ENCODE measurements at regions not wholly inside any gene's neighbourhood (a gene's known extent, or its start where the extent isn't known, plus 50 kb on each side); places are given as distances from the start of the nearest gene placed in this dataset.

DNA sequence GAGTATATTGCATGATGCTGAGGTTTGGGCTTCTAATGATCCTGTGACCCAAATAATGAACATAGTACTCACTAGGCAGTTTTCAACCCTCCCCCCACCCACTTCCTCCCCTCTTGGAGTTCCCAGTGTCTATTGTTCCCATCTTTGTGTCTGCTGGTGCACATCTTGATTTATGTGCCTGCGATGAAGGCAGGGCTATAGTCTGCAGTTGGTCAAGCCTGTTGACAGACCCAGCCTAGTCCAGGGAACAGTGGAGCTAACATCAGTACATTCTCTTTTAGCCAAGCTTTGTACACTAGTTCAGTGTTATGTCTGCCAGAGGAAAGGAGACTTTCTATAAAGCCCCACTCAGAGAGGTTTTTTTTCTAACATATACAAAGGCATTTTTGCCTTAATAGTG lies 287.6 kb downstream of the CPS1 start:
- TF ChIP-seq CTCF (IDR thresholded peaks at IDR 0.05): no peak
- DNase-seq: no peak
- Mint-ChIP-seq H3K36me3 (no peaks in the 10 kb centered on the region), H3K4me3 (no peak overlapping the region), H3K9me3 (peaks cover 0 to 3% (median 0%) of the 10 kb centered on the region in 7 donors), H3K27me3 (ENCODE audit: low read depth in 3 of 3) (no peaks in the 10 kb centered on the region), H3K27ac (no peak overlapping the region), H3K4me1 (no peaks in the 10 kb centered on the region)
- Histone ChIP-seq H3K9me3 (replicated peaks in 1 of 2; ENCODE audit: control insufficient read depth in 1 of 2, insufficient read depth in 1 of 2, low read length in 2 of 2) (no peaks in the 10 kb centered on the region), H3K4me1 (ENCODE audit: control insufficient read depth in 1 of 2, insufficient read depth in 2 of 2, low read length in 2 of 2) (no peaks in the 10 kb centered on the region), H4K20me1 (ENCODE audit: insufficient read depth, low read length) (no peaks in the 10 kb centered on the region), H3K27ac (ENCODE audit: low read depth in 1 of 2, low read length in 2 of 2) (no peak overlapping the region), H3K4me2 (replicated peaks; ENCODE audit: extremely low read depth, low read length, poor library complexity, severe bottlenecking) (no peak overlapping the region), H3K4me3 (replicated peaks in 1 of 3; ENCODE audit: low read depth in 2 of 3, low read length in 3 of 3) (no peak overlapping the region), H2AFZ (ENCODE audit: insufficient read depth, low read depth, low read length, poor library complexity, severe bottlenecking) (no peak overlapping the region), H3K27me3 (ENCODE audit: control insufficient read depth in 2 of 2, insufficient read depth in 2 of 2, low read length in 2 of 2) (no peaks in the 10 kb centered on the region), H3K9ac (ENCODE audit: insufficient read depth, low read length, poor library complexity, severe bottlenecking) (no peak overlapping the region), H3K79me2 (ENCODE audit: insufficient read depth, low read length) (no peaks in the 10 kb centered on the region), H3K36me3 (replicated peaks in 1 of 2; ENCODE audit: control insufficient read depth in 1 of 2, insufficient read depth in 2 of 2, low read length in 2 of 2) (no peaks in the 10 kb centered on the region)
- WGBS (ENCODE audit: insufficient coverage): 83% methylated on average over 1 of the region's 1 CpG
- intact Hi-C loops (cut with micrococcal nuclease): no loop called here

DNA sequence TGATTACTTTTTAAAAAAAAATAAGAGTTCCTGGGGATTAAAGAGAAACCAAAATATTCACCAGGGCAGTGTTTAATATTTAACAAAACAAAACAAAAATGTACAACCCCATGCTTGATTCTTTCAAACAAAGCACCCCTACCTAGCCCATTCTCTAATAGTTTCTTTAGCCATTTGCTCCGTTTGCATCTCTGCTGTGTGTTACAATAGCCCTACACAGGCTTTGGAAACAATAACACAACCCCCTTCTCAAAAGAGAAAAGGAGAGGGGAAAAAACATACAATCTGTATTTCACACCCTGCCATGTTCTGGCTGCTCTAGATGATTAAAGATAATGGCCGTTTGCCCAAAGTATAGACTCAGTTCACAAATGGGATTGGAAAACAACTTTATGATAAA lies 302.9 kb downstream of the CPS1 start:
- WGBS (ENCODE audit: insufficient coverage): no CpG with 5 or more reads among the region's 2 CpGs
- Mint-ChIP-seq H3K36me3 (no peaks in the 10 kb centered on the region), H3K4me1 (no peaks in the 10 kb centered on the region), H3K9me3 (peaks cover 0 to 4% (median 2%) of the 10 kb centered on the region in 7 donors), H3K27me3 (ENCODE audit: low read depth in 3 of 3) (no peaks in the 10 kb centered on the region), H3K4me3 (no peak overlapping the region), H3K27ac (no peak overlapping the region)
- no peak overlapping the region for H3K9ac ChIP-seq (ENCODE audit: insufficient read depth, low read length, poor library complexity, severe bottlenecking)
- no peaks in the 10 kb centered on the region for H3K4me1 ChIP-seq (ENCODE audit: control insufficient read depth in 1 of 2, insufficient read depth in 2 of 2, low read length in 2 of 2)
- H3K4me3 ChIP-seq (replicated peaks in 1 of 3; ENCODE audit: low read depth in 2 of 3, low read length in 3 of 3): no peak overlapping the region
- no peaks in the 10 kb centered on the region for H3K9me3 ChIP-seq (replicated peaks in 1 of 2; ENCODE audit: control insufficient read depth in 1 of 2, insufficient read depth in 1 of 2, low read length in 2 of 2)
- H3K27me3 ChIP-seq (ENCODE audit: control insufficient read depth in 2 of 2, insufficient read depth in 2 of 2, low read length in 2 of 2): no peaks in the 10 kb centered on the region
- no peaks in the 10 kb centered on the region for H4K20me1 ChIP-seq (ENCODE audit: insufficient read depth, low read length)
- H2AFZ ChIP-seq (ENCODE audit: insufficient read depth, low read depth, low read length, poor library complexity, severe bottlenecking): no peak overlapping the region
- no peak for DNase-seq
- H3K36me3 ChIP-seq (replicated peaks in 1 of 2; ENCODE audit: control insufficient read depth in 1 of 2, insufficient read depth in 2 of 2, low read length in 2 of 2): no peaks in the 10 kb centered on the region
- H3K27ac ChIP-seq (ENCODE audit: low read depth in 1 of 2, low read length in 2 of 2): no peak overlapping the region
- H3K4me2 ChIP-seq (replicated peaks; ENCODE audit: extremely low read depth, low read length, poor library complexity, severe bottlenecking): no peak overlapping the region
- intact Hi-C loops (cut with micrococcal nuclease): no loop called here
- H3K79me2 ChIP-seq (ENCODE audit: insufficient read depth, low read length): no peaks in the 10 kb centered on the region
- no peak for TF ChIP-seq CTCF (IDR thresholded peaks at IDR 0.05)
